GM23338 (cell line): ENCODE measurements at regions not wholly inside any gene's neighbourhood (a gene's known extent, or its start where the extent isn't known, plus 50 kb on each side); places are given as distances from the start of the nearest gene placed in this dataset.

Source experiments
- EZH2phosphoT487 ChIP-seq: fragments of 200-600 bp; sonication (generic); IDR thresholded peaks from one replicate; pipeline ENCODE4 v1.8.1; 2018; ENCODE audit warnings: antibody characterized with exemption; ENCODE audit not compliant: unreplicated experiment
- JUNB ChIP-seq: IDR thresholded peaks from one replicate; pipeline ENCODE4 v1.6.1; 2016; ENCODE audit warnings: antibody characterized with exemption; ENCODE audit not compliant: unreplicated experiment
- NANOG ChIP-seq: IDR thresholded peaks from 2 replicates; pipeline ENCODE4 v1.6.1; 2016; ENCODE audit warnings: antibody characterized with exemption, borderline replicate concordance
- ZNF114 ChIP-seq: fragments of 250-450 bp; sonication (Bioruptor Pico); IDR thresholded peaks from 2 replicates; pipeline ENCODE4 v1.5.0; 2020; ENCODE audit warnings: mild to moderate bottlenecking, moderate library complexity
- TF ChIP-seq, protein P1 (sequence below): fragments of 250-450 bp; sonication (Bioruptor Pico); IDR thresholded peaks from 2 replicates; pipeline ENCODE4 v1.5.0; 2020; ENCODE audit warnings: mild to moderate bottlenecking, moderate library complexity
- TF ChIP-seq, protein P2 (sequence below), 2 experiments: fragments of 200-600 bp in 1 of 2; sonication (generic) in 1 of 2; conservative IDR thresholded peaks; 2 replicates each; pipeline versions ENCODE4 v1.5.1 to v1.6.1; 2016 to 2017; ENCODE audit warnings: antibody characterized with exemption in 2 of 2, low read depth in 2 of 2, mild to moderate bottlenecking in 2 of 2, moderate library complexity in 1 of 2
- TF ChIP-seq, protein P3 (sequence below): IDR thresholded peaks from one replicate; pipeline ENCODE4 v1.6.1; 2018; ENCODE audit warnings: antibody characterized with exemption; ENCODE audit not compliant: unreplicated experiment

DNA sequence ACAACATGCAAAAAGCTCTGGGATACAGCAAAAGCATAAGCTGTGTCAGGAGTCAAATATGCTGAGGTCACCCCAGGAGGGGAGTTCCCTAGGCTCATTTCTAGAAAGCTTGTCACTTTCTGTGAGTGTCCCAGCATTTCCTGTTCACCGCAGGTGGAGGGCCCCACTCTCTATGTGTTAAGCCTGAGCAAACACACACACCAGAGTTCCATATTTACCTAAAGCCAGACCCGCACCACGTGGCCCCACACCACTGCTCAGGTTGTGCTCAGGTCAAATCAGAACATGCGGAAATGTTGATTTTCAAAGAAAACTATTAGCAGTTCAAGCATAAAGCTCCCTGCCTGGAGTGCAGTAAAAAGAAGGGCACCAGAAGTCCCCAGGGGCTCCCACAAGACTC, 259.6 kb upstream of the PPP2R2D start (continued):
- TF ChIP-seq, protein P1, sequence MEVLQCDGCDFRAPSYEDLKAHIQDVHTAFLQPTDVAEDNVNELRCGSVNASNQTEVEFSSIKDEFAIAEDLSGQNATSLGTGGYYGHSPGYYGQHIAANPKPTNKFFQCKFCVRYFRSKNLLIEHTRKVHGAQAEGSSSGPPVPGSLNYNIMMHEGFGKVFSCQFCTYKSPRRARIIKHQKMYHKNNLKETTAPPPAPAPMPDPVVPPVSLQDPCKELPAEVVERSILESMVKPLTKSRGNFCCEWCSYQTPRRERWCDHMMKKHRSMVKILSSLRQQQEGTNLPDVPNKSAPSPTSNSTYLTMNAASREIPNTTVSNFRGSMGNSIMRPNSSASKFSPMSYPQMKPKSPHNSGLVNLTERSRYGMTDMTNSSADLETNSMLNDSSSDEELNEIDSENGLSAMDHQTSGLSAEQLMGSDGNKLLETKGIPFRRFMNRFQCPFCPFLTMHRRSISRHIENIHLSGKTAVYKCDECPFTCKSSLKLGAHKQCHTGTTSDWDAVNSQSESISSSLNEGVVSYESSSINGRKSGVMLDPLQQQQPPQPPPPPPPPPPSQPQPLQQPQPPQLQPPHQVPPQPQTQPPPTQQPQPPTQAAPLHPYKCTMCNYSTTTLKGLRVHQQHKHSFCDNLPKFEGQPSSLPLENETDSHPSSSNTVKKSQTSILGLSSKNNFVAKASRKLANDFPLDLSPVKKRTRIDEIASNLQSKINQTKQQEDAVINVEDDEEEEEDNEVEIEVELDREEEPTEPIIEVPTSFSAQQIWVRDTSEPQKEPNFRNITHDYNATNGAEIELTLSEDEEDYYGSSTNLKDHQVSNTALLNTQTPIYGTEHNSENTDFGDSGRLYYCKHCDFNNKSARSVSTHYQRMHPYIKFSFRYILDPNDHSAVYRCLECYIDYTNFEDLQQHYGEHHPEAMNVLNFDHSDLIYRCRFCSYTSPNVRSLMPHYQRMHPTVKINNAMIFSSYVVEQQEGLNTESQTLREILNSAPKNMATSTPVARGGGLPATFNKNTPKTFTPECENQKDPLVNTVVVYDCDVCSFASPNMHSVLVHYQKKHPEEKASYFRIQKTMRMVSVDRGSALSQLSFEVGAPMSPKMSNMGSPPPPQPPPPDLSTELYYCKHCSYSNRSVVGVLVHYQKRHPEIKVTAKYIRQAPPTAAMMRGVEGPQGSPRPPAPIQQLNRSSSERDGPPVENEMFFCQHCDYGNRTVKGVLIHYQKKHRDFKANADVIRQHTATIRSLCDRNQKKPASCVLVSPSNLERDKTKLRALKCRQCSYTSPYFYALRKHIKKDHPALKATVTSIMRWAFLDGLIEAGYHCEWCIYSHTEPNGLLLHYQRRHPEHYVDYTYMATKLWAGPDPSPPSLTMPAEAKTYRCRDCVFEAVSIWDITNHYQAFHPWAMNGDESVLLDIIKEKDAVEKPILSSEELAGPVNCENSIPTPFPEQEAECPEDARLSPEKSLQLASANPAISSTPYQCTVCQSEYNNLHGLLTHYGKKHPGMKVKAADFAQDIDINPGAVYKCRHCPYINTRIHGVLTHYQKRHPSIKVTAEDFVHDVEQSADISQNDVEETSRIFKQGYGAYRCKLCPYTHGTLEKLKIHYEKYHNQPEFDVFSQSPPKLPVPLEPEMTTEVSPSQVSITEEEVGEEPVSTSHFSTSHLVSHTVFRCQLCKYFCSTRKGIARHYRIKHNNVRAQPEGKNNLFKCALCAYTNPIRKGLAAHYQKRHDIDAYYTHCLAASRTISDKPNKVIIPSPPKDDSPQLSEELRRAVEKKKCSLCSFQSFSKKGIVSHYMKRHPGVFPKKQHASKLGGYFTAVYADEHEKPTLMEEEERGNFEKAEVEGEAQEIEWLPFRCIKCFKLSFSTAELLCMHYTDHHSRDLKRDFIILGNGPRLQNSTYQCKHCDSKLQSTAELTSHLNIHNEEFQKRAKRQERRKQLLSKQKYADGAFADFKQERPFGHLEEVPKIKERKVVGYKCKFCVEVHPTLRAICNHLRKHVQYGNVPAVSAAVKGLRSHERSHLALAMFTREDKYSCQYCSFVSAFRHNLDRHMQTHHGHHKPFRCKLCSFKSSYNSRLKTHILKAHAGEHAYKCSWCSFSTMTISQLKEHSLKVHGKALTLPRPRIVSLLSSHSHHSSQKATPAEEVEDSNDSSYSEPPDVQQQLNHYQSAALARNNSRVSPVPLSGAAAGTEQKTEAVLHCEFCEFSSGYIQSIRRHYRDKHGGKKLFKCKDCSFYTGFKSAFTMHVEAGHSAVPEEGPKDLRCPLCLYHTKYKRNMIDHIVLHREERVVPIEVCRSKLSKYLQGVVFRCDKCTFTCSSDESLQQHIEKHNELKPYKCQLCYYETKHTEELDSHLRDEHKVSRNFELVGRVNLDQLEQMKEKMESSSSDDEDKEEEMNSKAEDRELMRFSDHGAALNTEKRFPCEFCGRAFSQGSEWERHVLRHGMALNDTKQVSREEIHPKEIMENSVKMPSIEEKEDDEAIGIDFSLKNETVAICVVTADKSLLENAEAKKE (CRISPR knock-in tag), result no peak
- TF ChIP-seq EZH2phosphoT487 (no peak), NANOG (no peak), JUNB (no peak), ZNF114 (CRISPR knock-in tag) (no peak)
- TF ChIP-seq, protein P2, sequence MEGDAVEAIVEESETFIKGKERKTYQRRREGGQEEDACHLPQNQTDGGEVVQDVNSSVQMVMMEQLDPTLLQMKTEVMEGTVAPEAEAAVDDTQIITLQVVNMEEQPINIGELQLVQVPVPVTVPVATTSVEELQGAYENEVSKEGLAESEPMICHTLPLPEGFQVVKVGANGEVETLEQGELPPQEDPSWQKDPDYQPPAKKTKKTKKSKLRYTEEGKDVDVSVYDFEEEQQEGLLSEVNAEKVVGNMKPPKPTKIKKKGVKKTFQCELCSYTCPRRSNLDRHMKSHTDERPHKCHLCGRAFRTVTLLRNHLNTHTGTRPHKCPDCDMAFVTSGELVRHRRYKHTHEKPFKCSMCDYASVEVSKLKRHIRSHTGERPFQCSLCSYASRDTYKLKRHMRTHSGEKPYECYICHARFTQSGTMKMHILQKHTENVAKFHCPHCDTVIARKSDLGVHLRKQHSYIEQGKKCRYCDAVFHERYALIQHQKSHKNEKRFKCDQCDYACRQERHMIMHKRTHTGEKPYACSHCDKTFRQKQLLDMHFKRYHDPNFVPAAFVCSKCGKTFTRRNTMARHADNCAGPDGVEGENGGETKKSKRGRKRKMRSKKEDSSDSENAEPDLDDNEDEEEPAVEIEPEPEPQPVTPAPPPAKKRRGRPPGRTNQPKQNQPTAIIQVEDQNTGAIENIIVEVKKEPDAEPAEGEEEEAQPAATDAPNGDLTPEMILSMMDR (conservative IDR thresholded peaks at IDR 0.05; ENCODE audit: low read depth in 2 of 2), result no peak
- TF ChIP-seq, protein P3, sequence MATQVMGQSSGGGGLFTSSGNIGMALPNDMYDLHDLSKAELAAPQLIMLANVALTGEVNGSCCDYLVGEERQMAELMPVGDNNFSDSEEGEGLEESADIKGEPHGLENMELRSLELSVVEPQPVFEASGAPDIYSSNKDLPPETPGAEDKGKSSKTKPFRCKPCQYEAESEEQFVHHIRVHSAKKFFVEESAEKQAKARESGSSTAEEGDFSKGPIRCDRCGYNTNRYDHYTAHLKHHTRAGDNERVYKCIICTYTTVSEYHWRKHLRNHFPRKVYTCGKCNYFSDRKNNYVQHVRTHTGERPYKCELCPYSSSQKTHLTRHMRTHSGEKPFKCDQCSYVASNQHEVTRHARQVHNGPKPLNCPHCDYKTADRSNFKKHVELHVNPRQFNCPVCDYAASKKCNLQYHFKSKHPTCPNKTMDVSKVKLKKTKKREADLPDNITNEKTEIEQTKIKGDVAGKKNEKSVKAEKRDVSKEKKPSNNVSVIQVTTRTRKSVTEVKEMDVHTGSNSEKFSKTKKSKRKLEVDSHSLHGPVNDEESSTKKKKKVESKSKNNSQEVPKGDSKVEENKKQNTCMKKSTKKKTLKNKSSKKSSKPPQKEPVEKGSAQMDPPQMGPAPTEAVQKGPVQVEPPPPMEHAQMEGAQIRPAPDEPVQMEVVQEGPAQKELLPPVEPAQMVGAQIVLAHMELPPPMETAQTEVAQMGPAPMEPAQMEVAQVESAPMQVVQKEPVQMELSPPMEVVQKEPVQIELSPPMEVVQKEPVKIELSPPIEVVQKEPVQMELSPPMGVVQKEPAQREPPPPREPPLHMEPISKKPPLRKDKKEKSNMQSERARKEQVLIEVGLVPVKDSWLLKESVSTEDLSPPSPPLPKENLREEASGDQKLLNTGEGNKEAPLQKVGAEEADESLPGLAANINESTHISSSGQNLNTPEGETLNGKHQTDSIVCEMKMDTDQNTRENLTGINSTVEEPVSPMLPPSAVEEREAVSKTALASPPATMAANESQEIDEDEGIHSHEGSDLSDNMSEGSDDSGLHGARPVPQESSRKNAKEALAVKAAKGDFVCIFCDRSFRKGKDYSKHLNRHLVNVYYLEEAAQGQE, result no peak
